ENCODE measurements at regions not wholly inside any gene's neighbourhood (a gene's known extent, or its start where the extent isn't known, plus 50 kb on each side); places are given as distances from the start of the nearest gene placed in this dataset.

DNA sequence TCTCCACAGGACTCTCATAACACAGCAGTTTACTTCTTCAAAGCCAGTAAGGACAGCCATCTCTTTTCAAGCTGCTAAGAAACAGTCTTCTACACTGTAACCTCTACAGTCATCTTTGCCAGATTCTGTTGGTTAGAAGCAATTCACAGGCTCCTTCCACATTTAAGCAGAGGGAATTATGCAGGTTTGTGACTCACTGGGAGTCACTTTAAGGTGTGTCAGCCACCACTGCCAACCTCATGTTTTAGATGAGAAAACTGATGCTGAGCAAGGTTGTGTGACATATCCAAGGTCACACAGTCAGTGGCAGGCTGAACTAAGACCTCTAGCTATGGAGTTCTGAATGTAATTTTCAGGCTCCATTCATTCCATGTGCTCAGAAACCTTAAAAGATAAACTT, 143.5 kb downstream of the QDPR start:
- DNase-seq (peak; percentile 8), ATAC-seq (no peak)
- H3K27ac ChIP-seq (ENCODE audit: low read length) = no peak overlapping the region
- no peak overlapping the region for H3K9ac ChIP-seq (ENCODE audit: low read length)
- ChIA-PET POLR2A (ENCODE audit: unreplicated experiment) (no interaction called here), CTCF (no interaction called here)
- H3F3A ChIP-seq (ENCODE audit: low read length, unreplicated experiment) = no peaks in the 10 kb centered on the region
- H3K36me3 ChIP-seq (ENCODE audit: low read depth, low read length) = no peaks in the 10 kb centered on the region
- H3K4me3 ChIP-seq (ENCODE audit: low read length) = no peak overlapping the region
- intact Hi-C loops (cut with micrococcal nuclease) = no loop called here
- BruUV-seq (replicated peaks) = no TSS peak
- no peak for TF ChIP-seq EZH2phosphoT487 (IDR thresholded peaks at IDR 0.05; ENCODE audit: borderline replicate concordance, low read length)
- TF ChIP-seq EZH2 (IDR thresholded peaks at IDR 0.05; ENCODE audit: low read length, unreplicated experiment) = no peak
- TF ChIP-seq CTCF (conservative IDR thresholded peaks at IDR 0.05; ENCODE audit: low read depth, low read length) = no peak
- H3K4me2 ChIP-seq (ENCODE audit: low read length) = no peak overlapping the region
- H3K79me2 ChIP-seq (ENCODE audit: low read length) = no peaks in the 10 kb centered on the region
- H4K20me1 ChIP-seq (ENCODE audit: low read length) = no peaks in the 10 kb centered on the region
- no peaks in the 10 kb centered on the region for H3K4me1 ChIP-seq (ENCODE audit: insufficient read depth, low read length)
- no peaks in the 10 kb centered on the region for H3K9me2 ChIP-seq (replicated peaks; ENCODE audit: low read length)
- no peaks in the 10 kb centered on the region for H3K9me3 ChIP-seq (ENCODE audit: low read length)
- peaks cover 16% of the 10 kb centered on the region for H3K27me3 ChIP-seq (ENCODE audit: low read length)
- no peak overlapping the region for H2AFZ ChIP-seq (ENCODE audit: low read length)

DNA sequence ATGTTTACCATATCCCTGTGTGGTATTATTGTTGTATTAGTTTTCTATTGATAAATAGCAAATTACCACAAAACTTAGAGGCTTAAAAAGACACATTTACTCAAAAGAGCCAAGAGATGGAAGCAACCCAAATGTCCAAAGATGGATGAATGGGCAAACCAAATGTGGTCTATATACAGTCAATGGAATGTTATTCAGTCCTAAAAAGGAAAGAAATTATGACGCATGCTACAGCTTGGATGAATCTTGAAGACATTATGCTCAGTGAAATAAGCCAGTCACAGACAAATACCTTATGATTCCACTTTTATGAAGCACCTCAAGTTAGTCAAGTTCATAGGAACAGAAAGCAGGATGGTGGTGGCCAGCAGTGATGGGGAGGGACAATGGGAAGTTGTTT, 144.7 kb downstream of the QDPR start:
- DNase-seq = no peak
- H3K79me2 ChIP-seq (ENCODE audit: low read length) = no peaks in the 10 kb centered on the region

GRCh38 chr4:17366496-17366895, 145.4 kb downstream of the QDPR start:
- H3K79me2 ChIP-seq (ENCODE audit: low read length) = no peaks in the 10 kb centered on the region
- no peaks in the 10 kb centered on the region for H3K9me2 ChIP-seq (replicated peaks; ENCODE audit: low read length)
- no peak overlapping the region for H3K4me2 ChIP-seq (ENCODE audit: low read length)
- no peak overlapping the region for H2AFZ ChIP-seq (ENCODE audit: low read length)
- H3K9me3 ChIP-seq (ENCODE audit: low read length) = no peaks in the 10 kb centered on the region
- BruUV-seq (replicated peaks) = no TSS peak
- no peaks in the 10 kb centered on the region for H3K36me3 ChIP-seq (ENCODE audit: low read depth, low read length)
- CTCF ChIA-PET = no interaction called here
- DNase-seq (no peak), ATAC-seq (no peak)
- H3K27me3 ChIP-seq (ENCODE audit: low read length) = peaks cover 20% of the 10 kb centered on the region
- H3K9ac ChIP-seq (ENCODE audit: low read length) = no peak overlapping the region
- intact Hi-C loops (cut with micrococcal nuclease) = no loop called here
- TF ChIP-seq EZH2phosphoT487 (IDR thresholded peaks at IDR 0.05; ENCODE audit: borderline replicate concordance, low read length) (no peak), EZH2 (IDR thresholded peaks at IDR 0.05; ENCODE audit: low read length, unreplicated experiment) (no peak), CTCF (conservative IDR thresholded peaks at IDR 0.05; ENCODE audit: low read depth, low read length) (no peak)
- POLR2A ChIA-PET (ENCODE audit: unreplicated experiment) = no interaction called here
- H3K4me1 ChIP-seq (ENCODE audit: insufficient read depth, low read length) = no peaks in the 10 kb centered on the region
- H4K20me1 ChIP-seq (ENCODE audit: low read length) = no peaks in the 10 kb centered on the region
- H3F3A ChIP-seq (ENCODE audit: low read length, unreplicated experiment) = no peaks in the 10 kb centered on the region
- H3K27ac ChIP-seq (ENCODE audit: low read length) = no peak overlapping the region
- H3K4me3 ChIP-seq (ENCODE audit: low read length) = no peak overlapping the region

More for the DNA sequence above, 144.7 kb downstream of the QDPR start:
- ChIA-PET POLR2A (ENCODE audit: unreplicated experiment) (no interaction called here), CTCF (no interaction called here)
- Histone ChIP-seq H3K9me3 (ENCODE audit: low read length) (no peaks in the 10 kb centered on the region), H2AFZ (ENCODE audit: low read length) (no peak overlapping the region), H3K27ac (ENCODE audit: low read length) (no peak overlapping the region), H3K9me2 (replicated peaks; ENCODE audit: low read length) (no peaks in the 10 kb centered on the region), H3K36me3 (ENCODE audit: low read depth, low read length) (no peaks in the 10 kb centered on the region), H4K20me1 (ENCODE audit: low read length) (no peaks in the 10 kb centered on the region), H3K4me3 (ENCODE audit: low read length) (no peak overlapping the region), H3K27me3 (ENCODE audit: low read length) (peaks cover 16% of the 10 kb centered on the region), H3K9ac (ENCODE audit: low read length) (no peak overlapping the region), H3K4me2 (ENCODE audit: low read length) (no peak overlapping the region), H3F3A (ENCODE audit: low read length, unreplicated experiment) (no peaks in the 10 kb centered on the region), H3K4me1 (ENCODE audit: insufficient read depth, low read length) (no peaks in the 10 kb centered on the region)
- no TSS peak for BruUV-seq (replicated peaks)
- intact Hi-C loops (cut with micrococcal nuclease) = no loop called here
- no peak for ATAC-seq
- no peak for TF ChIP-seq EZH2 (IDR thresholded peaks at IDR 0.05; ENCODE audit: low read length, unreplicated experiment)
- TF ChIP-seq CTCF (conservative IDR thresholded peaks at IDR 0.05; ENCODE audit: low read depth, low read length) = no peak
- TF ChIP-seq EZH2phosphoT487 (IDR thresholded peaks at IDR 0.05; ENCODE audit: borderline replicate concordance, low read length) = no peak
